Breast epithelium (tissue), 4 donors: ENCODE measurements at regions not wholly inside any gene's neighbourhood (a gene's known extent, or its start where the extent isn't known, plus 50 kb on each side); places are given as distances from the start of the nearest gene placed in this dataset.

Source experiments
- DNase-seq, 2 donors: peaks; one replicate each; pipeline ENCODE4 v3.0.0-alpha.2; 2019; ENCODE audit warnings: low spot score in 2 of 2
- H3K27ac ChIP-seq, 2 donors: fragments of 200-600 bp; sonication (generic) in 1 of 2; one replicate each; pipeline ENCODE4 v1.5.1; 2016 to 2019; ENCODE audit warnings: mild to moderate bottlenecking in 1 of 2
- H3K27me3 ChIP-seq, 2 donors: fragments of 200-600 bp; sonication (generic) in 1 of 2; one replicate each; pipeline versions ENCODE4 v1.5.1 to v1.6.0; 2017 to 2019; ENCODE audit warnings: control low read depth in 1 of 2, mild to moderate bottlenecking in 1 of 2
- H3K36me3 ChIP-seq: fragments of 200-600 bp; one replicate; pipeline ENCODE4 v1.5.1; 2019
- H3K4me1 ChIP-seq, 2 donors: fragments of 200-600 bp; sonication (generic); one replicate each; pipeline ENCODE4 v1.5.1; 2016 to 2019; ENCODE audit warnings: control low read depth in 1 of 2
- H3K4me3 ChIP-seq, 3 donors: fragments of 200-600 bp; sonication (generic); 1 replicate in 2 of 3; 2 replicates in 1 of 3; pipeline ENCODE4 v1.5.1; 2016 to 2019; ENCODE audit warnings: mild to moderate bottlenecking in 3 of 3, moderate library complexity in 2 of 3
- H3K9me3 ChIP-seq, 2 donors: fragments of 200-600 bp; sonication (generic) in 1 of 2; one replicate each; pipeline ENCODE4 v1.5.1; 2016 to 2019; ENCODE audit warnings: control low read depth in 1 of 2
- POLR2A ChIP-seq: fragments of 450-650 bp; IDR thresholded peaks from one replicate; pipeline ENCODE4 v1.6.1; 2016; ENCODE audit warnings: antibody characterized with exemption, mild to moderate bottlenecking, moderate library complexity
- POLR2AphosphoS5 ChIP-seq, 3 donors: sonication (generic); formaldehyde crosslinking; IDR thresholded peaks; one replicate each; pipeline ENCODE4 v1.6.1; 2017; ENCODE audit warnings: antibody characterized with exemption in 3 of 3
- intact Hi-C: fragments of 100-400 bp; cut with DNase I; formaldehyde crosslinking; loops from one replicate; pipeline ENCODE4 v1.15.1; 2023; ENCODE audit warnings: low total_unique reads
- TF ChIP-seq, protein P1 (sequence below), 3 donors: fragments of 450-650 bp; IDR thresholded peaks; one replicate each; pipeline ENCODE4 v1.5.1; 2016 to 2017; ENCODE audit warnings: antibody characterized with exemption in 3 of 3, mild to moderate bottlenecking in 3 of 3, moderate library complexity in 3 of 3

- TF ChIP-seq POLR2AphosphoS5 (IDR thresholded peaks at IDR 0.05) (no peak), POLR2A (no peak)
- TF ChIP-seq, protein P1, sequence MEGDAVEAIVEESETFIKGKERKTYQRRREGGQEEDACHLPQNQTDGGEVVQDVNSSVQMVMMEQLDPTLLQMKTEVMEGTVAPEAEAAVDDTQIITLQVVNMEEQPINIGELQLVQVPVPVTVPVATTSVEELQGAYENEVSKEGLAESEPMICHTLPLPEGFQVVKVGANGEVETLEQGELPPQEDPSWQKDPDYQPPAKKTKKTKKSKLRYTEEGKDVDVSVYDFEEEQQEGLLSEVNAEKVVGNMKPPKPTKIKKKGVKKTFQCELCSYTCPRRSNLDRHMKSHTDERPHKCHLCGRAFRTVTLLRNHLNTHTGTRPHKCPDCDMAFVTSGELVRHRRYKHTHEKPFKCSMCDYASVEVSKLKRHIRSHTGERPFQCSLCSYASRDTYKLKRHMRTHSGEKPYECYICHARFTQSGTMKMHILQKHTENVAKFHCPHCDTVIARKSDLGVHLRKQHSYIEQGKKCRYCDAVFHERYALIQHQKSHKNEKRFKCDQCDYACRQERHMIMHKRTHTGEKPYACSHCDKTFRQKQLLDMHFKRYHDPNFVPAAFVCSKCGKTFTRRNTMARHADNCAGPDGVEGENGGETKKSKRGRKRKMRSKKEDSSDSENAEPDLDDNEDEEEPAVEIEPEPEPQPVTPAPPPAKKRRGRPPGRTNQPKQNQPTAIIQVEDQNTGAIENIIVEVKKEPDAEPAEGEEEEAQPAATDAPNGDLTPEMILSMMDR (IDR thresholded peaks at IDR 0.05), result no peak
- Histone ChIP-seq H3K4me1 (no peaks in the 10 kb centered on the region), H3K4me3 (no peak overlapping the region), H3K27ac (no peak overlapping the region), H3K36me3 (no peaks in the 10 kb centered on the region), H3K27me3 (no peaks in the 10 kb centered on the region), H3K9me3 (no peaks in the 10 kb centered on the region)
- intact Hi-C loops, result no loop called here
- DNase-seq, result no peak
Observed at GRCh38 chr5:2105141-2105540, 222.4 kb upstream of the IRX4 start.

DNA sequence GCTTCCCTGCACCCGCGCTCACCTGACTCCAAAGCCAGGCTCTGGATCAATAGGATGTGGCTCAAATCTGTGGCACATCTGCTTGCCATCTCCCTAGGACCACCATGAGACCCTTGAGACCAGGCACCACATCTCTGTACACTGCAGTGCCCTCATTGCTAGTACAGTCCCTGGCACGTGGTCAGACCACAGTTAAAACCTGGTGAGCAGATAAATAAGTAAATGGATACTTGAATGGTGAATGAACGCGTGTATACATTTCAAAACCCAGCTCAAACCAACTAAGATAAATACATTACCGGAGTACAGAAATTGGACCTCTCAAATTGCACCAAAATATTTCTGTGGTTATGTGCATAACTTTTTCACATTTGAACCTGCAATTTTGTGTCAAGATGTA, 221.2 kb upstream of the IRX4 start:
- H3K4me1 ChIP-seq, result no peaks in the 10 kb centered on the region
- no peak overlapping the region for H3K4me3 ChIP-seq
- H3K27ac ChIP-seq, result no peak overlapping the region
- no peaks in the 10 kb centered on the region for H3K27me3 ChIP-seq
- no peaks in the 10 kb centered on the region for H3K9me3 ChIP-seq
- TF ChIP-seq POLR2AphosphoS5 (IDR thresholded peaks at IDR 0.05) (no peak), POLR2A (no peak)
- TF ChIP-seq, protein P1 (IDR thresholded peaks at IDR 0.05), result no peak
- intact Hi-C loops, result no loop called here
- DNase-seq, result no peak
- no peaks in the 10 kb centered on the region for H3K36me3 ChIP-seq

- intact Hi-C loops, result no loop called here
- H3K4me3 ChIP-seq, result no peak overlapping the region
- no peak overlapping the region for H3K27ac ChIP-seq
- no peaks in the 10 kb centered on the region for H3K4me1 ChIP-seq
- TF ChIP-seq POLR2A (no peak), POLR2AphosphoS5 (IDR thresholded peaks at IDR 0.05) (no peak)
- TF ChIP-seq, protein P1 (IDR thresholded peaks at IDR 0.05), result no peak
- DNase-seq, result no peak
- no peaks in the 10 kb centered on the region for H3K27me3 ChIP-seq
- H3K36me3 ChIP-seq, result no peaks in the 10 kb centered on the region
- H3K9me3 ChIP-seq, result no peaks in the 10 kb centered on the region
Observed at GRCh38 chr5:2102819-2103776, 220.4 kb upstream of the IRX4 start.

DNA sequence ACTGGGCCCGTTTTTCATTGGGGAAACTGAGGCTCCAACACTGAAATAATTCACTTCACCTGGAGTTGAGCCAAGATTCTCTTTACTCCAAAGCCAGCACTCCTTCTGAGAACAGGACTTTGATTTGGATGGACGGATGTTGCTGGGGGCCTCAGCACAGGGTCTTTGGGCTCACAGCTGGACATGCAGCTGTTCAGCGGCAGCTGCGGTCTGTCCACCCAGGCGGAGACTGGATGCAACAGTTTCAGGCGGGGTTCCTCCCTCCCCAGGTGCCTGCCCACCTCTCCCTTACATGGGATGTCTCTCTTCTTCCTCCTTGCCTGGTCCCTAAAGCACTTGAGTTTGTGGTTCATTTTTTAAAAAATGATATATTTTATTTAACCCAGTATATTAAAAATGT, 219.0 kb upstream of the IRX4 start:
- DNase-seq, result no peak
- TF ChIP-seq POLR2A (no peak), POLR2AphosphoS5 (IDR thresholded peaks at IDR 0.05) (no peak)
- TF ChIP-seq, protein P1 (IDR thresholded peaks at IDR 0.05), result no peak
- Histone ChIP-seq H3K4me1 (no peaks in the 10 kb centered on the region), H3K4me3 (no peak overlapping the region), H3K9me3 (no peaks in the 10 kb centered on the region), H3K36me3 (no peaks in the 10 kb centered on the region), H3K27ac (no peak overlapping the region), H3K27me3 (no peaks in the 10 kb centered on the region)
- intact Hi-C loops, result no loop called here

- Histone ChIP-seq H3K4me3 (no peak overlapping the region), H3K27ac (no peak overlapping the region), H3K27me3 (no peaks in the 10 kb centered on the region), H3K36me3 (no peaks in the 10 kb centered on the region), H3K9me3 (no peaks in the 10 kb centered on the region), H3K4me1 (no peaks in the 10 kb centered on the region)
- TF ChIP-seq, protein P1 (IDR thresholded peaks at IDR 0.05), result no peak
- TF ChIP-seq POLR2A (no peak), POLR2AphosphoS5 (IDR thresholded peaks at IDR 0.05) (no peak)
- intact Hi-C loops, result no loop called here
- DNase-seq, result no peak
Observed at GRCh38 chr5:2096887-2097505, 214.3 kb upstream of the IRX4 start.
